Neural progenitor cell (in vitro differentiated cells): ENCODE measurements at regions not wholly inside any gene's neighbourhood (a gene's known extent, or its start where the extent isn't known, plus 50 kb on each side); places are given as distances from the start of the nearest gene placed in this dataset.

Experiments
- DNase-seq: peaks from one replicate; pipeline ENCODE4 v3.0.0-alpha.2; 2016; ENCODE audit warnings: low spot score
- H2AFZ ChIP-seq: fragments of 200-600 bp; sonication (generic); replicated peaks from 2 replicates; pipeline ENCODE4 v1.6.1; 2016; ENCODE audit warnings: antibody characterized with exemption
- H3F3A ChIP-seq: fragments of 200-600 bp; sonication (generic); 2 replicates; pipeline ENCODE4 v1.6.1; 2016; ENCODE audit warnings: antibody characterized with exemption, low read depth
- H3K27ac ChIP-seq: fragments of 200-600 bp; sonication (generic); 2 replicates; pipeline ENCODE4 v1.5.1; 2016; ENCODE audit warnings: mild to moderate bottlenecking
- H3K27me3 ChIP-seq: fragments of 200-600 bp; sonication (generic); 2 replicates; pipeline ENCODE4 v1.6.1; 2016; ENCODE audit warnings: mild to moderate bottlenecking, moderate library complexity
- H3K36me3 ChIP-seq: fragments of 200-600 bp; sonication (generic); 2 replicates; pipeline ENCODE4 v1.5.1; 2016
- H3K4me1 ChIP-seq: fragments of 200-600 bp; sonication (generic); 2 replicates; pipeline ENCODE4 v1.6.1; 2016; ENCODE audit warnings: mixed run types
- H3K4me2 ChIP-seq: fragments of 200-600 bp; sonication (generic); 2 replicates; pipeline ENCODE4 v1.6.1; 2016
- H3K4me3 ChIP-seq: fragments of 200-600 bp; sonication (generic); 2 replicates; pipeline ENCODE4 v1.5.1; 2016
- H3K79me2 ChIP-seq: fragments of 200-600 bp; sonication (generic); 2 replicates; pipeline ENCODE4 v1.6.1; 2016; ENCODE audit warnings: low read depth
- H3K9ac ChIP-seq: fragments of 200-600 bp; sonication (generic); 2 replicates; pipeline ENCODE4 v1.6.1; 2016
- H3K9me3 ChIP-seq: fragments of 200-600 bp; sonication (generic); 2 replicates; pipeline ENCODE4 v1.5.1; 2016; ENCODE audit warnings: low read depth
- H4K20me1 ChIP-seq: fragments of 200-600 bp; sonication (generic); 2 replicates; pipeline ENCODE4 v1.6.1; 2016; ENCODE audit warnings: low read depth
- H3K27ac Mint-ChIP-seq: 3 replicates; pipeline ENCODE4 v1.8.0; 2021; ENCODE audit warnings: mixed read lengths
- H3K27me3 Mint-ChIP-seq: 2 replicates; pipeline ENCODE4 v1.8.0; 2022; ENCODE audit warnings: low read depth, mild to moderate bottlenecking, inconsistent platforms, moderate library complexity, mixed read lengths; ENCODE audit not compliant: insufficient read depth
- H3K36me3 Mint-ChIP-seq: 3 replicates; pipeline ENCODE4 v1.8.0; 2021; ENCODE audit warnings: mixed read lengths
- H3K4me1 Mint-ChIP-seq: 3 replicates; pipeline ENCODE4 v1.8.0; 2021; ENCODE audit warnings: mixed read lengths
- H3K4me3 Mint-ChIP-seq: 3 replicates; pipeline ENCODE4 v1.8.0; 2021; ENCODE audit warnings: mild to moderate bottlenecking, moderate library complexity, mixed read lengths
- H3K9me3 Mint-ChIP-seq: 3 replicates; pipeline ENCODE4 v1.8.0; 2020; ENCODE audit warnings: mixed read lengths
- EZH2 ChIP-seq: fragments of 200-600 bp; sonication (generic); IDR thresholded peaks from 2 replicates; pipeline ENCODE4 v1.6.1; 2017; ENCODE audit warnings: antibody characterized with exemption, mild to moderate bottlenecking, moderate library complexity
- EZH2phosphoT487 ChIP-seq: fragments of 200-600 bp; sonication (generic); IDR thresholded peaks from 2 replicates; pipeline ENCODE4 v1.6.1; 2017; ENCODE audit warnings: antibody characterized with exemption
- TF ChIP-seq, protein P1 (sequence below): fragments of 200-600 bp; sonication (generic); IDR thresholded peaks from 2 replicates; pipeline ENCODE4 v1.5.1; 2017; ENCODE audit warnings: antibody characterized with exemption, mild to moderate bottlenecking

DNA sequence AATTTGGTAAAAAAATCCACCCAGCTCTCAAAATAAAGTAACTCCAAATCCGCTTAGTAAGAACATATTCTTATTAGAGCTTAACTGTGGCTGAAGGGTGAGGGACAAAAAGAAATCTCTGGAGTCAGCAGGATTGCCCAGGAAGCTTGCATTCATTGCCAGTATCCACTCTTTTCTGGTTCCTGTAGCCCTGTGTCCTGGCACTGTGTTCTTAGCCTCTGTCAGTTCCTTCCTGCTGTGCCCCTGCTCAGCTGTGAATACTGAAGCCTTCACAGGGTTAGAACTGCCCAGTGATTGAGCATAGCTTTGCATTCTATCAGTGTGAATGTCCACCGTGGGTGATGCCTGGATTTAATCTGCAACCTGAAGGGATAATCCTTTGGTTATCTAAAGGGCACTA, 266.9 kb upstream of the PELI2 start:
- Histone ChIP-seq H3K4me1 (peaks cover 7% of the 10 kb centered on the region), H4K20me1 (no peaks in the 10 kb centered on the region), H3K79me2 (no peaks in the 10 kb centered on the region), H3K27ac (no peak overlapping the region), H3K9ac (no peak overlapping the region), H2AFZ (no peak overlapping the region), H3K36me3 (no peaks in the 10 kb centered on the region), H3K9me3 (no peaks in the 10 kb centered on the region), H3F3A (peaks cover 12% of the 10 kb centered on the region), H3K4me3 (no peak overlapping the region), H3K4me2 (no peak overlapping the region), H3K27me3 (no peaks in the 10 kb centered on the region)
- Mint-ChIP-seq H3K9me3 (peaks cover 4% of the 10 kb centered on the region), H3K4me3 (no peak overlapping the region), H3K27me3 (peaks cover 9% of the 10 kb centered on the region), H3K36me3 (no peaks in the 10 kb centered on the region), H3K4me1 (peaks cover 13% of the 10 kb centered on the region), H3K27ac (peak overlapping the region; percentile 73)
- DNase-seq, result peak; percentile 67
- TF ChIP-seq EZH2phosphoT487 (no peak), EZH2 (no peak)
- TF ChIP-seq, protein P1, sequence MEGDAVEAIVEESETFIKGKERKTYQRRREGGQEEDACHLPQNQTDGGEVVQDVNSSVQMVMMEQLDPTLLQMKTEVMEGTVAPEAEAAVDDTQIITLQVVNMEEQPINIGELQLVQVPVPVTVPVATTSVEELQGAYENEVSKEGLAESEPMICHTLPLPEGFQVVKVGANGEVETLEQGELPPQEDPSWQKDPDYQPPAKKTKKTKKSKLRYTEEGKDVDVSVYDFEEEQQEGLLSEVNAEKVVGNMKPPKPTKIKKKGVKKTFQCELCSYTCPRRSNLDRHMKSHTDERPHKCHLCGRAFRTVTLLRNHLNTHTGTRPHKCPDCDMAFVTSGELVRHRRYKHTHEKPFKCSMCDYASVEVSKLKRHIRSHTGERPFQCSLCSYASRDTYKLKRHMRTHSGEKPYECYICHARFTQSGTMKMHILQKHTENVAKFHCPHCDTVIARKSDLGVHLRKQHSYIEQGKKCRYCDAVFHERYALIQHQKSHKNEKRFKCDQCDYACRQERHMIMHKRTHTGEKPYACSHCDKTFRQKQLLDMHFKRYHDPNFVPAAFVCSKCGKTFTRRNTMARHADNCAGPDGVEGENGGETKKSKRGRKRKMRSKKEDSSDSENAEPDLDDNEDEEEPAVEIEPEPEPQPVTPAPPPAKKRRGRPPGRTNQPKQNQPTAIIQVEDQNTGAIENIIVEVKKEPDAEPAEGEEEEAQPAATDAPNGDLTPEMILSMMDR, result no peak

DNA sequence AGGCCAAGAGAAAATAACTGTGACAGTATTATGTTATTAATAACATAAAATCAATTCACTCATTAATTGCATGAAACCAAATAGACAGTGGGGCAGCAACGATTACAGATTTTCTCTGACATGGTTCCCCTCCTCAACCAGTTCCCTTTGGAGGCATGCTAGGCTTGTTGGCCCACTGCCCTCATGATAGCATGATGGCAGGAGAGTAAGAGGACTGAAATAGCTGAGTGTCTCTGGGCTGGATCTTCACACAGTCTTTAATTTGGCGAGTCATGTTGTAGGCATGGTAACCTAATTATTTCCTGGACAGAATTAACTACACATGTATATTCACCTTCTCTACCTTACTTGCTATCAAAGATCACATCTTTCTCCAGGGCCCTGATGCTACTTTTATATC, 266.2 kb upstream of the PELI2 start:
- H3K27me3 Mint-ChIP-seq, result peaks cover 9% of the 10 kb centered on the region

DNA sequence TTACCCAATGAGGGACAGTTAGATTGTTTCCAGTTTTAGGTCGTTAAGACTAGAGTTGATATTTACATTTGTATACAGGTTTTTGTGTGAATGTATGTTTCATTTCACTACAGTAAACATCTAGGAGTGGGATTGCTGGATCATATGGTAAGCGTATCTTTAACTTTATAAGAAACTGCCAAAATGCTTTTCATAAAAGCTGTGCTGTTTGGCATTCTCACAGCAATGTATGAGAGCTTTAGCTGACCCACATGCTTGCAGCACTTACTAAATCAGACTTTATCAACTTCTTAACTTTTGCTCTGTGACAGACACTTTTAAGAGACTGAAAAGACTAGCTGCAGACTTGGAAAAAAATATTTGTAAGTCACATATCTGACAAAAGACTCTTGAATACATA, 262.5 kb upstream of the PELI2 start:
- Histone ChIP-seq H2AFZ (no peak overlapping the region), H3K9ac (no peak overlapping the region), H3K4me3 (no peak overlapping the region), H4K20me1 (no peaks in the 10 kb centered on the region), H3K27ac (no peak overlapping the region), H3K4me1 (peaks cover 7% of the 10 kb centered on the region), H3K4me2 (no peak overlapping the region), H3K36me3 (no peaks in the 10 kb centered on the region), H3K79me2 (no peaks in the 10 kb centered on the region), H3F3A (peaks cover 12% of the 10 kb centered on the region), H3K27me3 (no peaks in the 10 kb centered on the region), H3K9me3 (peaks cover 1% of the 10 kb centered on the region)
- peaks cover 7% of the 10 kb centered on the region for H3K27me3 Mint-ChIP-seq
- H3K27ac Mint-ChIP-seq, result no peak overlapping the region
- no peak for DNase-seq
- peaks cover 15% of the 10 kb centered on the region for H3K9me3 Mint-ChIP-seq
- no peaks in the 10 kb centered on the region for H3K36me3 Mint-ChIP-seq
- TF ChIP-seq, protein P1, result no peak
- TF ChIP-seq EZH2phosphoT487, result no peak
- TF ChIP-seq EZH2, result no peak
- H3K4me1 Mint-ChIP-seq, result peaks cover 9% of the 10 kb centered on the region
- H3K4me3 Mint-ChIP-seq, result no peak overlapping the region

More for the DNA sequence above, 266.2 kb upstream of the PELI2 start:
- H3K4me3 ChIP-seq, result no peak overlapping the region
- peaks cover 7% of the 10 kb centered on the region for H3K4me1 ChIP-seq
- Mint-ChIP-seq H3K9me3 (no peaks in the 10 kb centered on the region), H3K36me3 (no peaks in the 10 kb centered on the region), H3K4me1 (peaks cover 13% of the 10 kb centered on the region), H3K27ac (no peak overlapping the region), H3K4me3 (no peak overlapping the region)
- H3K36me3 ChIP-seq, result no peaks in the 10 kb centered on the region
- no peak for TF ChIP-seq EZH2
- TF ChIP-seq, protein P1, result no peak
- TF ChIP-seq EZH2phosphoT487, result no peak
- no peaks in the 10 kb centered on the region for H3K9me3 ChIP-seq
- H3K27ac ChIP-seq, result no peak overlapping the region
- no peak overlapping the region for H2AFZ ChIP-seq
- H4K20me1 ChIP-seq, result no peaks in the 10 kb centered on the region
- H3K9ac ChIP-seq, result no peak overlapping the region
- no peaks in the 10 kb centered on the region for H3K27me3 ChIP-seq
- no peak for DNase-seq
- H3F3A ChIP-seq, result peaks cover 12% of the 10 kb centered on the region
- no peak overlapping the region for H3K4me2 ChIP-seq
- H3K79me2 ChIP-seq, result no peaks in the 10 kb centered on the region
